IPS DF 4.7 (cell line): ENCODE measurements at regions not wholly inside any gene's neighbourhood (a gene's known extent, or its start where the extent isn't known, plus 50 kb on each side); places are given as distances from the start of the nearest gene placed in this dataset.

ENCODE experiments used
- DNase-seq: peaks from one replicate; pipeline ENCODE4 v3.0.0-alpha.2; 2013; ENCODE audit warnings: low spot score; ENCODE audit errors: extremely low read depth

DNA sequence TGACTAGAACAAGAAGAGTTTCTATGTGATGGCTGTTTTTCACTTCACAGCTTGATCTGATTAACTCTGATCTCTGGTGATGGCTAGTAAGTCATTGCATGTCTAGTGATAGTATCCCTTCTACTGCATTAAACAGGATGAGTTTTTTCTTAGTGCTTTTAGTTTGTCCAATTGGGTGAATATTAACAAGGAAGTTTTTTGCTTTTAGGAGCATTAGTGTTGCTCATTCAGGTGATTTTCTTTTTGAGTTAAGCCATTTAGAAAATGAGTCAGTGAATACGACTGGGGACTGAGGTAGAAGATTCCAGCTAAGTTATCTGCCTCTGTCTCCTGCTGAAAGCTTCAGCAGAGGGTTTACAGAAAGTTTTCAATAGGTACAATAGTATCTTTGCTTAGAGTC, 306.7 kb downstream of the PIK3C3 start:
- DNase-seq = no peak

DNA sequence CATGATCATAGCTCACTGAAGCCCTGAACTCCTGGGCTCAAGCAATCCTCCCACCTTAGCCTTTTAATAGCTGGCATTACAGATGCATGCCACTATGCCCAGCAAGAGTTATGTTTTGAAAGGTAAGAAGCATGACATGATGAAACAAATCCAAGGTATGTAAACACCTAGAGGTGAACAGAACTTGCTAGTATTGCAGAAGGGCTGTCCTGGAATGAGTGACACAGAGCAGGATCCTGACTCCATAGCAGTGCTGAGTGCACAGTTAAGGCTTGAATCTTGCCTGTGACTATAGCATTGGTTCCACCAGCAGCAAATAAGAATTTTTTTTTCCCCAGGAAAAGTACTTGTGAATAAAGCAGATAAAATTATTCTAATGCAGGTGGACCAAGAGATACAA, 309.5 kb downstream of the PIK3C3 start:
- no peak for DNase-seq

DNA sequence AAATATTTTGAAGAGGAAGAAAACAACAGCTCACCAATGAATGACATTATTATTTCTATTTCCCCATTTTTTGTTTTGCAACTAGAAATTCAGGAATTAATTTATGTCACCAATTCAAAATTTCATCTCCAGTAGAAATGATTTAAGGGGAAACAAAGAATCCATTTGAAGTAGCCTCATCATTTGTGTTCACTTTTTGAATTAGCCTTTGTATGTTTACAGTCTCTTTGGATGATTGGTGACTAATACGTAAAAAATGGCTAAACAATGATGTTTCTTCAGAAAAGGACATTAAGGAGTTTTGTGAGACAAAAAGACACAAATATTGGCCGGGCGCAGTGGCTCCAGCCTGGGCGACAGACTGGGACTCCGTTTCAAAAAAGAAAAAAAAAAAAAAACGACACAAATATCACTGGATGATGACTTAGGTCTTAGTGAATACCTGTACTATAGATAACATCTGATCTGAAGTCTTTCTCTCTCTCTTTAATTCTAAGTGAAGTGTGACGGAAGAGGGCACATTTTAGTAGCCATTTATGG, 313.2 kb downstream of the PIK3C3 start:
- DNase-seq = no peak

DNA sequence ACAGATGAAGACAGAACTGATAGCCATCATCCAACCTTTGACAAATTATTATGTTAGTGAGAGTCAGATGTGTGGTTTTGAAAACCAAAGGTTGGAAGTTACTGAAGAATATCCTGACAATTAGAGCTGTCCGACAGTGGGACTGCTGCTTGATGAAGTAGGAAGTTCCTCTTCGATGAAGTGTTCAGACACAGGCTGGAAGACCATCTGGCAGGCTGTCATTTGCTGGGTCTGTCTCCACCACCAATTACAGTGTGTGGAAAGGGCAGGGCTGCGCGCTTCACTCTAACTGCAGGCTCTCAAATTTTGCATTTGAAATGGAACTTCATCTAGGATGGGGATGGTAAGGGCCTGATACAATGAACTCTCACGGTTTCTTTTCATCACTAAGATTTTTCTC, 313.8 kb downstream of the PIK3C3 start:
- DNase-seq = no peak

DNA sequence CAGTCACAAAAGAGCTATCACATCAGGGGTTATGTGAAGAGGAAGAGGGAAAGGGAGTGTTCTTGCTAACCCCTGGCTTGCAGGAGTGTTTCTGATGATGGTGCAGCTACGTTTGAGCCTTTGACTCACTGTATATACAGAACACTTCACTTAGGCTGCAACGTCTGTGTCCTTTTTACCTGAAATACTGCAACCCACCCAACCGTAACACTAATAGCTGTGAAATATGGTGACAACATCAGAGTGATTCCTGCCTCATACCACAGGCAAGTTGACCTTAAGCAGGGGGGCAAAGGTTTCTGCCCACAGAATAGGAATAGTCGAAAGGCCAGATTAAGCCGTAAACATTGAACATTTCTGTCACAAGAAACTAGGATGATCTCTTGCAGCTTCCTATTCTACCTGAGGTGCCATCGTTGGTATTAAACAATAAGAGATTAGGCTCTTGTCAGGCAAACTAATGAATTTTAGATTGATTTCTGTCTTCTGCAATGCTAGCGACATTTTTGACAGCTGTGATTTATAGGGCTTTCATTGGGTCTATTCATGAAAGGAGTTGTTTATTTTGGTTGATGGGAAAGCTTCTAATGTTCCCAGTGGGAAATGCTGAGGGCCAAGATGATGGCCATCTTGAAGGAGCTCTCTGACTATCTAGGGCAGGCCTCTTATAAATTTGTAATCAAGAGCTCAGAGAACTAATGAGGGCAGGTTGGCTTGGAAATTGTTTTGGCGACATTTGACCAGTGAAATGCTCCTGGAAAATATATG, 316.8 kb downstream of the PIK3C3 start:
- no peak for DNase-seq

DNA sequence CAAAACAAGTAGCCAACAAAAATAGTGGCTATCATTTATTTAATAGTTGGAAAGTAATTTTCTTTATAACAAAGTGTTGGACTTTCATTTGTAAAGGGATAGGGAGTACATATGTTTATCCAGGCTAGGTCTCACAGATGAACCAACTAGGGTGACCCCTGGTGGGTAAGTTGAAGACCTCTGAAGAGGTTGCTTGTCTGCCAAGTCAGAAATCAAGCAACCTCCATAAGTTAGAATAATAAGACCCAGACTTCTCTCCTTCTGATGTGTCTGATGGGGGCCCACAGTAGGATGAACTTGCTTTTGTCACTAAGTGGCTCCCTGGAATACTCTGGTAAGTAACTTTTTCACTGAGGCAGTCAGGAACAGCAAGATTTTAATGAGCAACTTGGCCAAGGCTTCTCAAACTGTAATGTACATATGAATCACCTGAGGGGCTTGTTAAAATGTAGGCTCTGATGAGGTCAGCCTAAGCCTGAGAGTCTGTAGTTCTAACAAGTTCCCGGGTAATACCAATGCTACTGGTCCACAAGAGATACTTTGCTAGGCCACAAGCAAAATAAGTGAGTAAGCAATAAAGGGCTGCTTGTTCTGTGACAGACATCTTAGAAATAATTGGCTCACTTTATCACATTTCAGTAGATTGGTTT, 319.6 kb downstream of the PIK3C3 start:
- no peak for DNase-seq

DNA sequence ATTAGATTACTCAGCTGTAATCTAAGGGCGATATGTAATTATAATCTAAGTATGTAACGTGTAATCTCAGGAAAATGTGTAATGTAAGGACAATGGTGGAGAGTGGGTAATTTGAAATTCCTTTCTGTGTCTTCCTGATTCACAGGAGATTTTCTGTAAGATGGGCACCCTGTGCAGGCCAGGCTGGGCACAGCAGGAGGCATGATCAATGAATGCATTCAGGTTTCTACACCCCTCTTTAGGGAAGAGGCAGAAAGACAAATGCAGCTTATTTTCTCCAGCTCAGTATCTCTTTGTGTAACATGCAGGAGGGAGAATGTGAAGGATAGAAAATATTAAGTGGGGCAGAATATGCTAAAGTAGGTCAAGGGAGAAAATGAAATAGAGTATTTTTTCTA, 320.1 kb downstream of the PIK3C3 start:
- DNase-seq = no peak

DNA sequence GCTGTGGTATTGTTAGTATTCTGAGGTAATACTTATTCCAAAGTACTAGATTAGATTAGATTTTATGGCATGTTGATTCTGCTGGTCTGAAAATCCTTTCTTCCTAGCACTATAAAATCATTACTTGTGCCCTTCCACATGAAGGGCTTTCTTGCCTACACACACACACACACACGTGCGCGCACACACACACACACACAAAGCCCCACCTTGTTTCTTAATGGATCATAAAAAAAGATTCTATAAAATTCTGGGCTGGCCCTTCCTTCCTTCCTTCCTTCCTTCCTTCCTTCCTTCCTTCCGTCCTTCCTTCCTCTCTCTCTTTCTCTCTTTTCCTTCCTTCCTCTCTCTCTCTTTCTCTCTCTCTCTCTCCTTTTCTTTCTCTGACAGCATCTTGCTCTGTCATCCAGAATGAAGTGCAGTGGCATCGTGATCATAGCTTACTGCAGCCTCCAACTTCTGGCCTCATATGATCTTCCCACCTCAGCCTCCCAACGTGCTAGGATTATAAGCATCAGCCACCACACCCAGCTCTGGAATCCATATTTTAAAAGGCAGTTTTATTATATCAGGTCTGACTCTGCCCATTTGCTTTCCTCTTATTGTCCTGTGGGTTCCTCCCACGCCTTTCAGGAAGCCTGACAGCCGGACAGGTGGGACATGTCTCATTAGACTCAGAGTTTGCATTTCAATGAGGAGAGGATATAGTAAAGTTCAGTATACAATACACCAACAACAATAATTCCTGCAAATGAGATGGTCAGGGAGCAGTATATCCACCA, 321.1 kb downstream of the PIK3C3 start:
- no peak for DNase-seq

DNA sequence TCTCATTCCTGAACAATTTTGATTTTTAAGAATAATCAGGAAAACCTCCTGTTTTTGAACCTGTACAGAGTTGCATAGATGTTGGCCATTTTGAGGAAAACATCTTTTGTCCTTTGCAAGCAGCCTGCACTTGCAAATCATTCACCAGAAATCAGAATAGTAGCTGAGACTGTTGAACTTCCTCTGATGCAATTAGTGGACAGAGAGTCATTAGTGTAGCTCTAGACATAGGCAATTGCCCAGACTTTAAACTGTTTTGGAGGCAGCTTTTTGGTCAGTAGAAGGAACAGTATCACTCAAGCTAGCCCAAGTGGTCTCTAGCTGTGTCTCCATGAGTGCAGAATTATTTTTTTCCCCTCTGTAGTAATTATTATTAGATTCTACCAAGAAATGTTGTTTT, 326.1 kb downstream of the PIK3C3 start:
- no peak for DNase-seq

DNA sequence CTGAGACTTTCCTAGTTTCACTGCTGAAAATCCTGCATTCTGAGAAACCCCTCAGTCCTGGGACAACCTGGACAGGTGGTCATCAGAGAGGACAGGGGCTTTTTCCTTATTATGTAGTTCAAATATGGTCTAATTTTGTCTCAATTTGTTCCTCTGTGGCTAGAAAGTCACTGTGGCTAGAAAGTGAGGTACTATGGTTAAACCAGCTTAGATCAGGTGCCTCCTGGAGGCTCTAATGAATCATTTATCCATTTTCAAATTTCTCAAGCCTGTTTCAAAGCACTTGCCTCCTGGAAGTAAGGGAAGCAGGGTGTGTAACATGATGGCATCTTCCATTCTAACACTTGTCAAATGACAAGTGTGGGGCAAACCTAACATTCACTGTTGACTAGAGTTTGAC, 326.8 kb downstream of the PIK3C3 start:
- no peak for DNase-seq

DNA sequence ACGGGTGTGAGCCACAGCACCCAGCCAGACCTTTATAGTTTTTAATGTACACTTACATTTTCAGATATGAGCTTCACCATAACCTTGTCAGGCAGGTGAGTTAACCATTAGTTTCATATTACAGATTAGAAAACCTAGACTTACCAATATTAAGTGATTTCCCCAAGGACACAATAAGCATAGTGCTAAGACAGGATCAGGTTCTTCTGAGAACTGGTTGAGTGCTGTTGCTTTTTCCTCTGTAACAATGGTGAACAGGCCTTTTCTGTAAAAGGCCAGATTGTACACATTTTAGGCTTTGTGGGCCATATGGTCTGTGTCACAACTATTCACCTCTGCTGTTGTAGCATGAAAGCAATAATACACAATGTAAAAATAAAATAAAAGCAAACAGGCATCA, 332.0 kb downstream of the PIK3C3 start:
- no peak for DNase-seq

DNA sequence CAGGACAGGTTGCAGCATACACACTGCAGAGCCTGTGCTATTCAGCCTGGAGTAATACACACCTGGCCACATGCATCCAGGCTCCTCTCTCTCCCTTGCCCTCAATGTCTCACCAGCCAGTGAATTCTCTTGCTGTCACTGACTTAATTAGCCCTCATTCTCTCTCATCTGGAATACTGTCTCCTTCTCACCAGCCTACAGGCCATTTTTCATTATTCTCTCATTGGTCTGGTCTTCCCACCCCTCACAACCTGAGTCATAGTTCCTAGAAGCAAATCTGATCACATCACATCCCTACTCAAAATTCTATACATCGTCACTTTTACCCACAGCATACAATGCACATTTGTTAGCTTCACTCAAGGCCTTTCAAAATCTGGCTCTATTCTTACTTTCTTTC, 333.1 kb downstream of the PIK3C3 start:
- no peak for DNase-seq

DNA sequence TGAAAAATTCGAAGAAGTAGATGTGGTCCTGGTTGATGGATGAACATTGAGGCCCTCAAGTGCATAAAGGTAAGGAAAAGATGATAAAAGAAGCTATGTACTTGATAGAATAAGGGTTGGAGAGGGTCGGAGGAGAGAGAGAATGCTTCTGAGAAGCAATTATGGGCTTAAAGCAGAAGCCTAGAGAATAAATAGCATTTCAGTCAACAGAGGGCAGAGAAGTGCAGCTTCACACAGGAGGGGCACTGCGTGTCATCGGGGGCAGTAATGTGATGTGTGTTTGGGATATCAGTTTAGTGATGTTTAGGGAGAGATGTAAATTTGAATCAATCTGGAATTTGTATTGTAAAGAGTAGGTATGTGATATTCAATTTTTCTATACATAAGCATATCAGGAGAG, 334.5 kb downstream of the PIK3C3 start:
- DNase-seq = no peak

DNA sequence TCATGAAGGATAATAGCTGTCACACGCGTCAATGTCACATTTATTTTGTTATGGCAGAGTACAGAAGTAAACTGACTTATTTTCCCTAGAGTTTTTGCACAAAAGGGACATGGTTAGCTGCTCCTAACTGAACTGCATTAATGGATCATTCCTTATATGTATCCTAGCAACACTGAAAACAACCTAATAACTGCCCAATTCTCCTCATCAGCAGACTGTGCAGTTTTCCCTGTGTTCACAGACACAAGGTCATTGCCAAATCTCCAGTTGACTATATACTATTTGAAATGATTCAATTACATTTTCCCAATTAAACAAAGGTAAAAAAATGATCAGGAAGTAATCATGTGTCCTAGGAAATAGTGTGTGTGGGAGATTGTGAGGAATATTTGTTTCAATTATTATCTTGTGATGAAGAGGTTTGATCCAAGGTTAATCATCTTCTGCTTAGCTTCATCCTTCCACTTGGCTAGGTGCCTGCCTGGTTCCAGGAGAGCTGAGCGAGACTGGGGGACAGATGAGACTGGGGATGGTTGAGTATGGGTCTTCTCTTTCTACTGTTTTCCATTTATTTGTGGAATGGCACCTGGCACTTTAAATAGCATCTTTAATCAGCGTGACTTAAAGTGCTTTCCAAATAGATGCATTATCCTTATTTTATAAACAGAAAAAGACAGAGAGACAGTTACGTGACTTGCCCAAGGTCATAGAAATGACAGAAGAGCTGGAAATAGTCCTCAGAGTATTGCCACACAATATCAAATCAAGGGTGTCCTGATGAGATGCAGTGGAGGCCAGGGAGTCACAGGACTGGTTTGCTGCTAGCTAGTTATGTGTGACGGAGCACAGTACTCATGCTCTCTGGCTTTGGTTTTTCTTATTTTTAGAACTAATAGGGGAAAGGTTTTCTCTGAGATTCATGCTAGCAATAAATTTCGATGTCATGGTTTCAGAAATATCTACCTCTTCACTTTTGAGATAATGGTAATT, 335.6 kb downstream of the PIK3C3 start:
- DNase-seq = no peak

DNA sequence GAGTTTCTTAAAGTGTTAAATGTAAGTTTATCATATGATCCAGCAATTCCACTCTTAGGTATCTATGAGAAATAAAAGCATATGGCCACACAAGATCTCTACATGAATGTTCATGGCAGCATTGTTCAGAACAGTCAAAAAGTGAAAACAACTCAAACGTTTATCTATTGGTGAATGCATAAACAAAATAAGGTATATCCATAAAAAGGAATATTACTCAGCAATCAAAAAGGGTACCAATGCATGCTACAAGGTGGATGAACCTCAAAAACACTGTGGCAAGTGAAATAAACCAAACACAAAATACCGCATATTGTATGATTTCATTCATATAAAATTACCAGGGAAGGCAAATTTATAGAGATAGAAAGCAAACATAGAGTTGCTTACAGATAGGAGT, 337.6 kb downstream of the PIK3C3 start:
- no peak for DNase-seq

DNA sequence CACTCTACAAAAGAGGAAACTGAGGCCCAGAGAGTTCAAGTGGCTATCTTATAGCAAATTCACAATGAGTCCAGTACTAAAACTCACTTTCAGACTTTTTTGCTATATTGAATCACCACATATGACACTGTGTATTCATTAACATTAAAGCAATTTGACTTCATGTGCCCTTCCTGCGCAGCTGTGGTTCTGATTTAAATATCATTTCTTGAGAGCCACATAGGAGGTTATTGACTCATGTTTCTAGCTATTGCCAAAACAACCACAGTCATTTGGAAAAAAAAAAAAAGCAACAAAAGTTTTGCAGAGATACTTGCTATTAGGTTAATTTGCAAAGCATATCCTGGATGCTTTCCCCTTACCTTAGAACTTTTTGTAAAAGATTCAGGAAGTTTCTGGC, 341.2 kb downstream of the PIK3C3 start:
- no peak for DNase-seq

DNA sequence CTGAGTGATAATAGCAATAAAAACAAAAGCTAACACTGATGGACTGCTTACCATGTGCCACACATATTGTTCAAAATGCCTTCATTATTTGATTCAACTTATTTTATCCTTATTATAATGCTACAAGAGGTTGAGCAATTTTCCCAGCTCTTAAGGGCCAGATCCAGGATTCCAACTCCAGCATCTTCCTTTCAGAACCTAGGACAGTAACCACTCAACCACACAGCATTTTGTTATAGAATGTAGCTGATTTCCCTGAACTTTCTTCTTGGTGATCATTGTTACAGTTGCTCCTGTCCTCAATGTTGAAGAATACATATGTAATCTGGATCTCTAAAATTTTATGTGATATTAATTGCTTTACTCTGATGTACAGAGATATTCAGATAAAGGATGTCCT, 341.7 kb downstream of the PIK3C3 start:
- DNase-seq = no peak

DNA sequence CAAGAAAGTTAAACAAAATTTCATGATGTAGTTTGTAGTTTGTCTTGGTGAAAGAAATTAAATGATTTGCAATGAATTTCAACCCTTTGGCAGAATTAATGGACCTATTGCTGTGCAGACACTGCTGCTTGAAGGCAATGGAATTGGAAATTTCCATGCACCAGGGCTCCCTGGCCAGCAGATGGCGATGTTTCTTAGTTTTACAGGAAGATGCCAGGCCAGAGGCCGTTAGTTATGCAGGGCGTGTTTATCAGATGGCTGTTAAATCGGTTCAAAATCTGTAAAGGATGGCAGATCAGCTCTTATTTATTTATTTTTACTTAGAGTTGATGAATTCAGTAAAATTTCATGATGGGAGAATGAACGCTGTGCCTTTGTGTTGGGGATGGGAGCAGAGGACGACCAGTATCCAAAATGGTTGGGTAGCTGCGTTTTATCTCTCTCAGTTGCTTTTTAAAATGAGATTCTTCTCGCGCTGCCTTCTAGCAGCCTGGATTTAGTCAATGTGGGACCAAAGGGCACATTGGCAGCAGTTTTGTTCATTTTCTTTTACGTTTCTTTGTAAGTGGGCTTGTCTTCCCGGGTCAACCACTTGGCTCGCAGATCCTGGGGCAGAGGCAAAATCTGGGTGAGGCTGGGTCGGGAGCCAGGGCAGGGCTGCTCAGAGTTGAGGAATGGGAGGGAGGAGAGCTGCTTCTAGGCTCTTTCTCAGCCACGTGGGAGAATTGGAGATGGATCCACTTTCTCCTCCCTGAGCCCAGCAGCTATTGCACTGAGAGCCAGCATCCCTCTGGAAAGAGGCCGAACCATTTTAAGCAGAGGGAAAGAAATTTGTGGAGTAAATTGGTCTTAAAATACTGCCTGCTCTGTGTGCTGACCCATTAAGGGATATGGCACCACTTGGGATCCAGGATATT, 344.0 kb downstream of the PIK3C3 start:
- no peak for DNase-seq

DNA sequence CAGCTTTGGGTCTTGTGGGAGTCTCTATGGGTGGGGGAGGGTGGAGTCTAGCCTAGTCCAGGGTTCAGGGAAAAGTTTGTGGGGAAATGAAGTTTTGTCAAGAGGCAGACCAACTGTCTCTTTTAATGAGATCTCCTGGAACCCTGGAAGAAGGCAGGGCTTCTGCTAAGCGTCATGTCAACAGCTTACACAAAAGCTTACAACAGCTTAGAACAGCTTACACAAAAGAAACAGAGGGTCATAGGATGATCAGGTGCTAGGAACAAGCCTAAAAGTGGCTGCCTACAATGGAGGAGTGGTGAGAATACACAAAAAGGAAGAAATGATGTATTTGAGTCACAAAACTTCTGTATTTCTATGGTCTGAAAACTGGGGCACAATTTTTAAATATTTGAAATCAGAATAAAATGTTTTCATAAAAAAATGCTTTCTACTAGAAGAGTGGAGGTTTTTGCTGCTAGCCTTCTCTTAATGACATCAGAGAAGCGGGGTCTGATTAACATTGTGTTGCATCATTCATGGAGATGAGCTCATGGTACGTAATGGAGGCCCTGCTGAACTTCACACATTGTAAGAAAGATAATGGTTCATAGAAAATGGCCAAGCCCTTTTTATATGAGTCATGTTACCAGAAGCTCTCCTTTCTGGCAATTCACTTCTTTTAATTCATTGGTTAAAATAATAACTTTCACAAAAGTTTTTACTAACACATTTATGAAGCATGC, 351.0 kb downstream of the PIK3C3 start:
- DNase-seq = no peak
